Kidney (tissue), 13 donors: ENCODE measurements at regions not wholly inside any gene's neighbourhood (a gene's known extent, or its start where the extent isn't known, plus 50 kb on each side); places are given as distances from the start of the nearest gene placed in this dataset.

Experiments used
- DNase-seq, 5 donors: peaks; one replicate each; pipeline ENCODE4 v3.0.0-alpha.2; 2013 to 2020
- FAIRE-seq: peaks from 2 replicates; lab custom pipeline; 2012; peaks lifted over from hg19 to GRCh38; lab: Jason Lieb, UNC
- H3K27ac ChIP-seq, 2 donors: one replicate each; pipeline ENCODE4 v1.7.0; 2013; ENCODE audit warnings: low read depth in 2 of 2, low read length in 2 of 2, inconsistent platforms in 1 of 2
- H3K27me3 ChIP-seq: one replicate; pipeline ENCODE4 v1.7.1; 2013; ENCODE audit warnings: low read length, inconsistent platforms; ENCODE audit not compliant: control insufficient read depth, insufficient read depth
- H3K36me3 ChIP-seq, 3 donors: one replicate each; pipeline versions ENCODE4 v1.7.0 to v1.7.1; 2013; ENCODE audit warnings: low read length in 3 of 3, control low read depth in 1 of 3, inconsistent platforms in 1 of 3; ENCODE audit not compliant: insufficient read depth in 3 of 3, control insufficient read depth in 2 of 3
- H3K4me1 ChIP-seq, 3 donors: one replicate each; pipeline versions ENCODE4 v1.7.0 to v1.7.1; 2013; ENCODE audit warnings: low read length in 3 of 3, inconsistent platforms in 1 of 3, low read depth in 1 of 3; ENCODE audit not compliant: control insufficient read depth in 2 of 3, insufficient read depth in 2 of 3
- H3K4me3 ChIP-seq, 3 donors: one replicate each; pipeline versions ENCODE4 v1.7.0 to v1.8.1; 2013; ENCODE audit warnings: low read length in 3 of 3, control low read depth in 1 of 3, inconsistent platforms in 1 of 3
- H3K9ac ChIP-seq, 3 donors: one replicate each; pipeline versions ENCODE4 v1.7.0 to v1.7.1; 2013; ENCODE audit warnings: low read length in 3 of 3, control low read depth in 1 of 3, inconsistent platforms in 1 of 3
- H3K9me3 ChIP-seq, 3 donors: one replicate each; pipeline versions ENCODE4 v1.7.0 to v1.7.1; 2013; ENCODE audit warnings: low read length in 3 of 3, control low read depth in 1 of 3, inconsistent platforms in 1 of 3; ENCODE audit not compliant: control insufficient read depth in 2 of 3, insufficient read depth in 1 of 3
- intact Hi-C: fragments of 100-400 bp; cut with DNase I; formaldehyde crosslinking; loops from one replicate; pipeline ENCODE4 v1.11.1; 2022
- TF ChIP-seq, protein P1 (sequence below): IDR thresholded peaks from 3 replicates; pipeline ENCODE4 v1.5.1; 2012; ENCODE audit warnings: mild to moderate bottlenecking, moderate library complexity, borderline replicate concordance; ENCODE audit not compliant: insufficient read depth; ENCODE audit errors: extremely low read depth
- donor health status: control.
- donor health status: control.
- donor health status: control.
- donor health status: control.
- donor health status: control.
- donor health status: DM: yes; HTN: yes; CAD: no.
- donor health status: Normal renal cell carcinoma (clear cell type).

- no peaks in the 10 kb centered on the region for H3K4me1 ChIP-seq
- TF ChIP-seq, protein P1, sequence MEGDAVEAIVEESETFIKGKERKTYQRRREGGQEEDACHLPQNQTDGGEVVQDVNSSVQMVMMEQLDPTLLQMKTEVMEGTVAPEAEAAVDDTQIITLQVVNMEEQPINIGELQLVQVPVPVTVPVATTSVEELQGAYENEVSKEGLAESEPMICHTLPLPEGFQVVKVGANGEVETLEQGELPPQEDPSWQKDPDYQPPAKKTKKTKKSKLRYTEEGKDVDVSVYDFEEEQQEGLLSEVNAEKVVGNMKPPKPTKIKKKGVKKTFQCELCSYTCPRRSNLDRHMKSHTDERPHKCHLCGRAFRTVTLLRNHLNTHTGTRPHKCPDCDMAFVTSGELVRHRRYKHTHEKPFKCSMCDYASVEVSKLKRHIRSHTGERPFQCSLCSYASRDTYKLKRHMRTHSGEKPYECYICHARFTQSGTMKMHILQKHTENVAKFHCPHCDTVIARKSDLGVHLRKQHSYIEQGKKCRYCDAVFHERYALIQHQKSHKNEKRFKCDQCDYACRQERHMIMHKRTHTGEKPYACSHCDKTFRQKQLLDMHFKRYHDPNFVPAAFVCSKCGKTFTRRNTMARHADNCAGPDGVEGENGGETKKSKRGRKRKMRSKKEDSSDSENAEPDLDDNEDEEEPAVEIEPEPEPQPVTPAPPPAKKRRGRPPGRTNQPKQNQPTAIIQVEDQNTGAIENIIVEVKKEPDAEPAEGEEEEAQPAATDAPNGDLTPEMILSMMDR, result no peak
- intact Hi-C loops, result no loop called here
- FAIRE-seq, result no peak
- no peaks in the 10 kb centered on the region for H3K36me3 ChIP-seq
- no peaks in the 10 kb centered on the region for H3K9me3 ChIP-seq
- H3K27me3 ChIP-seq, result no peaks in the 10 kb centered on the region
- H3K4me3 ChIP-seq, result no peak overlapping the region
- no peak overlapping the region for H3K27ac ChIP-seq
- H3K9ac ChIP-seq, result no peak overlapping the region
- no peak for DNase-seq
Observed at GRCh38 chr2:107412981-107413380, 413.7 kb upstream of the RGPD4 start.

- Histone ChIP-seq H3K36me3 (no peaks in the 10 kb centered on the region), H3K27me3 (no peaks in the 10 kb centered on the region), H3K9ac (no peak overlapping the region), H3K27ac (no peak overlapping the region), H3K4me1 (no peaks in the 10 kb centered on the region), H3K4me3 (no peak overlapping the region), H3K9me3 (no peaks in the 10 kb centered on the region)
- TF ChIP-seq, protein P1, result no peak
- FAIRE-seq (no peak), DNase-seq (no peak)
- intact Hi-C loops, result no loop called here
Observed at GRCh38 chr2:107414376-107414775, 412.3 kb upstream of the RGPD4 start.

DNA sequence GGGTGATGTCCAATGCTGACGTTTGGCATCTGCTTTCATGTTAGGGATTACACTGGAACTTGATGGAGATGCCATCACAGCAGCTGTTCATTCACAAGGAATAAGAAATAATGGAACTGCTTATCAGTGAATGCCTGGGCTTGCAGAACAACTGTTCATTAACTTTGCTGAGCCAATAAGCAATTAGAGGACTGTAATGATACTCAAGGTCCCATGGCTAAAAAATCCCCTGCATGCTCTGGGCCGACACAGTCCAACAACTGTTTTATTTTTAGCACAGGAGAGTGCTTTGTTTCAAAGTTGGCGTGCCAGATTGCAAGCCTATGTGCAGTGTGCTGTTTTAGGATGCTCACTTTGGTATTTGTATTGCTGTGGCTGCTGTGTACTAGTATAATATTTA, 408.0 kb upstream of the RGPD4 start:
- H3K4me1 ChIP-seq, result no peaks in the 10 kb centered on the region
- H3K4me3 ChIP-seq, result no peak overlapping the region
- H3K9ac ChIP-seq, result no peak overlapping the region
- H3K36me3 ChIP-seq, result no peaks in the 10 kb centered on the region
- H3K27me3 ChIP-seq, result no peaks in the 10 kb centered on the region
- TF ChIP-seq, protein P1, result no peak
- no peaks in the 10 kb centered on the region for H3K9me3 ChIP-seq
- intact Hi-C loops, result no loop called here
- FAIRE-seq, result no peak
- peak in 1 of 5 donors; percentile 14 for DNase-seq
- H3K27ac ChIP-seq, result no peak overlapping the region

GRCh38 chr2:107419191-107419590, 407.5 kb upstream of the RGPD4 start:
- intact Hi-C loops, result no loop called here
- Histone ChIP-seq H3K27me3 (no peaks in the 10 kb centered on the region), H3K4me1 (no peaks in the 10 kb centered on the region), H3K9me3 (no peaks in the 10 kb centered on the region), H3K4me3 (no peak overlapping the region), H3K9ac (no peak overlapping the region), H3K27ac (no peak overlapping the region), H3K36me3 (no peaks in the 10 kb centered on the region)
- DNase-seq (no peak), FAIRE-seq (no peak)
- TF ChIP-seq, protein P1, result no peak
